Eye (tissue), 1 donor: ENCODE measurements at regions not wholly inside any gene's neighbourhood (a gene's known extent, or its start where the extent isn't known, plus 50 kb on each side); places are given as distances from the start of the nearest gene placed in this dataset.

Source experiments
- DNase-seq: peaks from one replicate; pipeline ENCODE4 v3.0.0-alpha.2; 2015

DNA sequence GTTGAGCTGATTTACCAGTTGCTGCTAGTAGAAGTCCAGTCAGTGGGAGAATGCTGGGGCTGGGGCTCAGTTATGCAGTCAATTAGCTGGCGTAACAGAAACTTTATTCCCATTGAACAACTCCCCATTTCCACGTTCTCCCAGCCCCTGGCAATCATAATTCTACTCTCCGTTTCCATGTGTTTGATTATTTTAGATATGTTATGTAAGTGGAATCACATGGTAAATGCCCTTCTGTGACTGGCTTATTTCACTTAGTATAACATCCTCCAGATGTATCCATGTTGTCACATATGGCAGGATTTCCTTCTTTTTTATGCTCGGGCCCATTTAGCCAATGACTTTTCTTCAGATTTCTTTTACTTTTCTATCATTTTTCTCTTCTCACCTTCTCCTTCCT lies 61.1 kb upstream of the EXOC4 start:
- DNase-seq = no peak

DNA sequence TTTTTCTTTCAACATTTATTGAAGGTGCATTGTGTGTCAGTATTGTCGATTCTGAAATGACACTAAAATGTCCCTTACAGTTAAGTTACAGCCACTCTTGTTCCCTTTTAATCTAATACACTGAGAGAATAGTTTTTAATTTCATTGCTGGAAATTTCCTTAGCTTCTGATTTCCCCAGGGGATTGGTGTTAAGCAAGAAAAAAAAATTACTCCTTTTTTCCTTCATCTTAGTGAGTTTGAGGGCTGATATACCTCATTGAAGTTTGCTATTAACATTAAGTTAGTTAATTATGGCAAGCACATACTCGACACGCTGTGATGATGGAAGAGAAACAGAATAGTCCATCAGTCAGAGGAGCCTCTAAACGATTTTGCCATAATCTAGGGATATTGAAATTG lies 57.0 kb upstream of the EXOC4 start:
- no peak for DNase-seq

DNA sequence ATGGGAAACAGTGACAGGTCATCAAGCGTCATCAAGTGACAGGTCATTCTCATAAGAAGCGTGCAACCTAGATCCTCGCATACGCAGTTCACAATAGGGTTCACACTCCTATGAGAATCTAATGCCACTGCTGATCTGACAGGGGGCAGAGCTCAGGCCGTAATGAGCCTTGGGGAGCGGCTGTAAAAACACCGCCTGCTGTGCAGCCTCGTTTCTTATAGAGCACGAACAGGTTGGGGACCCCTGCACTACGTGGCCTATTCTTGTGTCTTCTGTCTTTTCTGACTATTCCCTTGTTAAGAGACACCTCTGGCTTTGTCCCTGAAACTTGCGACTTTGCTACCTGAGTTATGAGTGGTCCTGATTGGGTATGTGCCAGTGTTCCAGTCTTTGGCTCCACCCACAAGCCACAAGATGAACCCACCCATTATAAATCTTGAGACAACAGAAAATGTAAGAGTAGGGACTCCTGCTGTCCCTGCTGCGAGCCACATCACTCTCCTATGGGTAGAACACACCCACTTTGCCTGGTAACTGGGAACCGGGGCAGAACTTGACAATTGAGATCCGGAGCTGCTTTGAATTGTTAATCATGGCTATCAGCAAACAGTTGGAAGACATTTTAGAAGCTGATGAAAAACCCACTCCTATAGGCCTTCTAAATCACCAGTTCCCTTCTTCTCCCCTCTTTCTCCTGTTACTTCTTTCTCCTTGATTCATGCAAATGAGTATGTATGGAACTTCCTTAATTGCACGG lies 55.8 kb upstream of the EXOC4 start:
- peak; percentile 21 for DNase-seq

DNA sequence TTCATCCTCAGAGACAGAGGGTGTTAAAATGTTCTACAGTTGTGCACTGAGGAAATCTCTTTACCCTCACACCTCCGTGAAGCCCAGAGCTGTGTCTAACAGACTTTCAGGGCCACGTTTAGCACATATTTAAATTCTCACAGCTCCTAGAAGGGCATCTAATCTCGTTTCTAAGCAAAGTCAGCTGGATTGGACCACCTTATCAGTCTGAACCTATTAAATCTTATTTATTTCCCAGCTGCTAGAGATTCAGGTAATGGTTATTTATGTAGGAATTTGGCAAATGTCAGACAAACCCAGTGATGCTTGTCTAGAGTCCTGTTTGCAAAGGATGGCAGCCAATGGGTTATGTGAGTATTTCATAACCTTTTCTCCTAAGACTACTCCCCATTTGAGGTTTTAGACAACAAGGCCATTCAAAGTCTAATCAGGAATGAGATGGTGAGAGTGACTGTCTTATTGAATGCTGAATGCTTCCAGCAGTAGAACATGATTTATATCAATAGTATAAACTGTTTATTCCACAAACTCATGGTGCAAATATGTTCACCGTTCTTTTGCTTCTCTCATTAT lies 54.8 kb upstream of the EXOC4 start:
- DNase-seq = no peak

DNA sequence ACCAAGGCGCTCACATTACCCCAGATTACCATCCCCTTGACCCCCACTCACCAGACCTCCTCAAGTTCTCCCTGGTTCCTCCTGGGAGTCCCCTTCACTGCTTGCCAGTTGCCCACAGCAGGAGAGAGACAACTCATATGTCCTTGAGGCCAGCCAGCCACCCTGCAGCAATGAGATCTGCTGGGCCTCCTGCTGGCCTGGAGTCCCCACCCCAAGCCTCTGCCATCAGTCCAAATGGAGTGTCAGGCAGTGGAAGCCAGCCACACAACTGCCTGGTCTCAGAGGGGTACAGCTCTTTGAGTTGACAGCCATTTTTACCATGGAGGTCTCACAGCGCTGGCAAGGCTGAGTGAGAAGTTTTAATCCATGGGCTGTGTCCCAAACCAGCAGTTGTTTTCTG lies 53.0 kb upstream of the EXOC4 start:
- DNase-seq = no peak

DNA sequence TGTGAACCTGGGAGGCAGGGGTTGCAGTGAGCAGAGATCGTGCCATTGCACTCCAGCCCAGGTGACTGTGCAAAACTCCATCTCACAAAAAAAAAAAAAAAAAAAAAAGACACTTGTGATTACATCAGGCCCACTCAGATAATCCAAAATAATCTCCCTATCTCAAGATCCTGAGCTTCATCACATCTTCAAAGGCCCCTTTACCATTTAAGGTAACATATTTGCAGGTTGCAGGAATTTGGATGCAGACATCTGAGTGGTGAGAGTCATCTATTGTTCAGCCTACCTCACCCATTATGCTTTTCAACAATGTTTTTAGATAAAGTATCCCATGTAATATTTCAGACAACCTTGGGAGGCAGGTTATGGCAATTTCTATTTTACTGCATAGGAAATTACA lies 51.4 kb upstream of the EXOC4 start:
- DNase-seq = no peak

DNA sequence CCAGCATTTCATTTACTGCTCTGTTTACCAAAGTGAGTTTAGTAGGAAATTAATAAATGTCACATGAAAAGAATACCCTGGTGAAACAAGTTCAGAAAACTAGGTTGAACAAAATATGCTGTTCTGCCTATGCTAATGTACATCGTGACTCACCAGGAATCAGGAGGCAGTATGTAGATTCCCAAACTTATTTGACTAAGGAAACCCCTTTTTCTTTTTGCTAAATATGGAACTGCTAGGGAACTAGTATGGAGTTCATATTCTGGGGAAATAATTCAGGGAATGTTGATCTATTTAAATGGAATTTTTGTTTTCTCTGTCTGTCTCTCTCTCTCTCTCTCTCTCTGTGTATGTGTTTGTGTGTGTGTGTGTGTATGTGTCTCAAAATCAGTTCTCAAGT lies 49.9 kb upstream of the EXOC4 start:
- DNase-seq = no peak
